SK-N-DZ (cell line): ENCODE measurements at regions not wholly inside any gene's neighbourhood (a gene's known extent, or its start where the extent isn't known, plus 50 kb on each side); places are given as distances from the start of the nearest gene placed in this dataset.
"Not testable (repeated sequence)": the region's sequence is repeated elsewhere in the genome, so short reads cannot be mapped to it uniquely, and the experiment has no call there.

Experiments
- DNase-seq: peaks from one replicate; pipeline ENCODE4 v3.0.0-alpha.2; 2015; ENCODE audit warnings: low spot score

DNA sequence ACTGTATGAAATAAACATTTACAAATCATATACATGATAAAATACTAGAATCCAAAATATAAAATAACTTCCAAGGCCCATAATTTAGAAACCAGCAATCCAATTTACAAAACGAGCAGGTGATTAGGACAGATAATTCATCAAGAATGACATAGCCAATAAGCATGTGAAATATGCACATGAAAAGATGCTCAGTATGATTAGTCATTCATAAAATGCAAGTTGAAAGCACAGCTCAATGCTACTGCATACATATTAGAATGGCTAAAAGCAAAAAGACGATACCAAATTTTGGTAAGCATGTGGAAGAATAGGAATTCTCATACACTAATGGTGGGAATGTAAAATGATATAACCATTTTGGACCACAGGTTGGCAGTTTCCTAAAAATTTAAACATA lies 837.2 kb upstream of the MIR17HG start:
- DNase-seq = no peak

DNA sequence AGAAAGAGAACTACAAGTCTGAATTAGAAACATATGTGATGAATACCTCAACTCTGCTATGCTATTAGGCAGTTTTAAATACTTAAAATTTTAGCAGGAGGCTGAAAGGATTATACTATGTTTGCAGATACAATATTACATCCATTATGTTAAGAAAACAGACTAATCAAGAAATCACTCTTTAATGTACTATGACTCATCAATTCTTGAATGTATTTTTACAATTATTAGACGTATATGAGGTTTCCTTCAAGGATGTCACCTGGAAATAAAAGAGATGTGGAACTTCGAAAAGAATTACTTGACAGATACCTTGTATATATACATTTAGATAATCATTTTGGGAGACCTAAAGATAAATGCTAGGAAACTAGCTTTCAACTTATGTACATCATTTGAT lies 835.6 kb upstream of the MIR17HG start:
- DNase-seq = no peak

DNA sequence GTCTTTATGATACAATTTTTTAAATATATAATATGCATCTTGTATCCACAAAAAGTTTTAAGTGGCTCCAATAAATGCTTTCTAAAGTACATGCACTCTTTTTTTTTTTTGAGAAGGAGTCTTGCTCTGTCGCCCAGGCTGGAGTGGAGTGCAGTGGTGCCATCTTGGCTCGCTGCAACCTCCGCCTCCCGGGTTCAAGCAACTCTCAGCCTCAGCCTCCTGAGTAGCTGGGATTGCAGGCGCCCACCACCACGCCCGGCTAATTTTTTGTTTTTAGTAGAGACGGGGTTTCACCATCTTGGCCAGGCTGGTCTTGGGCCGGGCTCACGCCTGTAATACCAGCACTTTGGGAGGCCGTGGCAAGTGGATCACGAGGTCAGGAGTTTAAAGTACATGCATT lies 832.8 kb upstream of the MIR17HG start:
- not testable (repeated sequence) for DNase-seq

DNA sequence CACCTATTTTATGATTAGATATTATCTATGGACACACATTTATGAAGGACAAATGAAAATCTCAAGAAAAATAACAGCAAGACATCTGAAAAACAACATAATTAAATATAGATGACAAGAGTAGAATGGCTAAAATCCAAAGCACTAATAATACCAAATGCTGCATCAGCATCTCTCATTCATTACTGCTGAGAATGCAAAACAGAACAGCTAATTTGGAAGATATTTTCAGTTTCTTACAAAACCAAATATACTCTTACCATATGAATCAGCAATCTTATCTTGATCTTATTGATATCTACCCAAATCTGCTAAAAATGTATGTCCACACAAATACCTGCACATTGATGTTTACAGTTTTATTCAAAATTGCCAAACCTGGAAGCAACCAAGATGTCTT lies 829.1 kb upstream of the MIR17HG start:
- DNase-seq = no peak

DNA sequence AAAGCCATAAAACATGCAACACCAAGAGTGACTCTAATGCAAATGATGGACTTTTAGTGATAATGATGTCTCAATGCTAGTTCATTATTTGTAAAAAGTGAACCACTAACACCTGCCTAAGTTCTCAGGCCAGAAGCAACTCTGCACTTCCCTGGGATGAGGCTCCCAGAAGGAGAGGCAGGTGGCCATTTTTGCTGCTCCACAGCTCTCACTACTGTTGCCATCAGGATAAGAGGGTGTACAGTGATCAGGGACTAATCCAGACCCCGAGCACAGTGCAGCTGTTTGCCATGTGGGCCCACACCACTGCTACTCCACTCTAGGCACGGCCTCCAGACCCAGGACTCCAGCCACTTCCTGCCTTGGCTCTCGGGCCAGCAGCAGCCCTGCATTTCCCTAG lies 828.3 kb upstream of the MIR17HG start:
- no peak for DNase-seq

DNA sequence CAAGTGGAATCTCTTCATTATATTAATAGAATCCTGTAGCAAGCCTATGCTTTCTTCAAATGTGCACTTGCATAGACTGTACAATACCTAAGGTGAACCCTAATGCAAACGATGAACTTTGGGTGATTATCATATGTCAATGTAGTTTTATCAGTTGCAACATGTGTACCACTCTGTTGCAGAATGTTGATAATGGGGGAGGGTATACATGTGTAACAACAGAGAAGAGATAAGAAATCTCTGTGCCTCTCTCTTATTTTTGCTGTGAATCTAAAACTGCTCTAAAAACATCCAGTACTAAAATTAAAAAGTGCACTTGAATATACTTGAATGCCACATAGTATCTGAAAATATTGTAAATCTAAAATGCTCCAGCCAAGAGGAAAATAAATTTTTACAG lies 820.8 kb upstream of the MIR17HG start:
- DNase-seq = no peak

DNA sequence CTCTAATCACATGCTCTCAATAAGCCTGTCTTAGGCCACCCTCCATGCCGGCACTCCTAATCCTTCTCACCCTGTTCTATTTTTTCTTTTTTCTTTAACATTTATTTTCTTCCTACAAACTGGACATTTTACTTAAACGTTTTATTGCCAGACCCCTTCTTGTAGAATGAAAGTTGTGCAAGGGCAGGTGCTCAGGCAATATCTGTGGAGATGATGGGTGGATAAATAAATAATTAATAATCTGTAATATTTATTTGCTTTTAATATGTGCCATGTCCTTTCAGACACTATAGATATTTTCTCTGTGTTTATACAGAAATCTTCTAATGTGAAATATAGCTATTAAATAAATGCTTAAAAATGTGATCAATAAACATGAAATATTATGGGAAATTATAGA lies 815.7 kb upstream of the MIR17HG start:
- no peak for DNase-seq

DNA sequence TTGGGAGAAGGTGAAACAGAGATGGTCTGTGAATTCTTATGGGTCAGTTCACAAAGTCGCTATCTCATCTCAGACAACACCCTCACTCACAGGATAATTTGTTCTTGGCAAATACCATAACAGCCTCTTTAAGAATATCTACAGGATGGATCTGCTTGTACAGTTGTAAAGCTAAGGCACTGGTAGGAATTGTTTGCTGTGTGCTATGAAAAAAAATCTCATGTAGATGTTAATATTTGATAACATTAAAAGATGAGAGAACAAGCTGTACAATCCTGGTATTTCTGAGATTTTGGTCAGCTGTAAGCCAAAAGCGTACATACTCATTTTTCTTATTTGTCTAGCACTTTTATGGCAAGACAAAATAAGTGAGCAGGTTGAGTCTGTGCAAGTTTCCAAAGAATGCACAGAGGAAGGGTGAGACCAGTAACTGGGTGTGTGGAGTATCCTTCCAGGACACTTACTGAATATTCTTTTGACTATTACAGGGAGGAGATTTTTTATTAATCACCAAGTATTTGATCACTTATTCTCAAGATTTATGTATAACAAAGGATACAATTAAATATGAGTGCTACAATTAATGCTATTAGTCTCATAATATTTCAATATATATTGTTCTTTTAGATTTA lies 814.5 kb upstream of the MIR17HG start:
- no peak for DNase-seq

DNA sequence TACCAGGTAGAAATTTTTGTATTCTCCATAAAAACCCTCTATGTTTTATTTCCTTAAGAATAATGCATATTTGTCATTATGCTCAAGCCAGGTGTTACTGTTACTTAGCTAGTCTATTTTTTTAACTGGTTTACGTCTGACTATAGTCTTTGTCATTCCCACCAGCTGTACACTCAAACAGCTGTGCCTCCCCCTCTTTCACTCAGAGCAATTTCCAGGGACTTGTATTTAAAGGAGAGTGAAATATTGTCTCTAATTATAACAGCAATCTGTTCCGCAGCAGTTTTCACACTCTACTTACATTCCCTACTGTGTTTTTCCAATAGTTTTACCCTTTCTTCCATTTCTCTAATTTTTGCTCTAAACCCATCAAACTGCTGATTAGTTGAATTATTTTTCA lies 813.6 kb upstream of the MIR17HG start:
- no peak for DNase-seq

DNA sequence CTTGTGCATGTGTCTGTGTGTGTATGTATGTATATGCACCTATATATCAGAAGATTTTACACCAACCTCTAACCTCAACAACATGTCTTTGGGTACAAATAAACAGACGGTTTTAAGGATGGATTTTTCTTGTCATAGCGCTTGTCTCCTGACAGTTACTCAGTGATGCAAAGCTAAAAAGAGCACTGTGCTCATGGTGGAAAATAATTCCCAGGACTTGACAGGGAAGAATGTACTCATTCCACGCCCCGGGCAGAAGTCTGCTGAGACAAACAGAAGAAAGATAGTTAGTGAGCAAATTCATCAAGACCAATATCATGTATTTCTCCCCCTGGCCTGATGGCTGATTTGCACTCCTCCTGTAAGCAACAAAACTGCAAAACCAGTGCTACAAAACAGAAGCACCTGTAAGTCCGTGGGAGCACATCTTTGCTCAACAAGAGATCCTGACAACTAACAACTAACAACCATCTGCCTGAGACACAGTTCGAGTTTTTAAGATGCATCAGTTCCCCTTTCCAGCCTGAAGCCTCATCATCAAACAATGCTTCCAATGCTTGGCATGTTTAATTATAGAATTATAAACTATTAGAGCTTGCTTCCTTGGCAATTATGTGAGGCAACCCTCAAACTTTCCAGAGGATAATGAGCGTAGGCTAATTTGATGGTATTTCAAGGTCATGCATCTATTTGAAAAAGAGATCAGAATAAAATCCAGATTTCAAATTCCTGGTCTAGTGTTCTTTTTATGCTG lies 812.7 kb upstream of the MIR17HG start:
- no peak for DNase-seq

DNA sequence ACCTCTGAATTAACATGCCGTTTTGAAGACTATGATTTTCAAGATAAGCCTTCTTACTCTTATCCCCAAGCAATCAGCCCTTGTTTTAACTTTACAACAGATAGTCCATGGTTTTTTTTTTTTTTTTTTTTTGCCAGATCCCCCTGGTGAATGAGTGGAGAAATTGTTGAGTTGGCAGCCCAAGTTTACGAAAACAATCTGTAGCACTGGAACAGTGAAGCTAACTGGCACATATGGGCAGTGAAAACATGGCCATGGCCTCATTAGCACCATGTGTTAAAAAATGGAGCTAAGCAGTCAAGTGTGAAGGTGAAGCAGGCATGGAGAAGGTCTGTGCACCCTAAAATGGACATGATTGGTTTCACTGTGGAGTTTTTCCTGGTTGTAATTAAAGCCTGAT lies 812.1 kb upstream of the MIR17HG start:
- no peak for DNase-seq

DNA sequence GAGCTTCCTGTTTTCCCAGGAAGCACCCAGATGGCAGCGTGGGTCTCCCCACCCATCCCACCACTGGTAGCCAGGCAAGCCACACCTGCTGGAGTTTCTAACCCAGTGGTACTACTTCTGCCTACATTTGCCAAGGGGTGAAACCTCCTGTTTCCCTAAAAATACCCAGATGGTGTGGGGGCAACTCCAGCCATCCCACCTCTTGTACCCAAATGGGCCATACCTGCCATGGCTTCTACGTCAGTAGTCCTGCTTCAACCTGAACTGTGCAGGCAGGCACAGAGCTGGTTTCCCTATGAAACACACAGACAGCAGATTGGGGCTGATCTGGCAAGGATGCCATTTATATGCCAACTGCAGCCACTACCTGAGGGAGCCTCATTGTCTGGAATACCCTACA lies 809.4 kb upstream of the MIR17HG start:
- DNase-seq = no peak

DNA sequence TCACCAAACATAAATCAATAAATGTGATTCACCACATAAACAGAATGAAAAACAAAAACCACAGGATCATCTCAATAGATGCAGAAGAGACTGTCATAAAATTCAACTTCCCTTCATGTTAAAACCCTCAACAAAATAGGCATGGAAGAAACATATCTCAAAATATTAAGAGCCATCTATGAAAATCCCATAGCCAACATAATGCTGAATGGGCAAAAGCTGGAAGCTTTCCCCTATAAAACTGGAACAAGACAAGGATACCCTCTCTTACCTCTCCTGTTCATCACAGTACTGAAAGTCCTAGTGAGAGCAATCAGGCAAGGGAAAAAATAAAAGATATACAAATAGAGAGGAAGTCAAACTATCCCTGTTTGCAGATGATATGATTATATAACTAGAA lies 806.1 kb upstream of the MIR17HG start:
- DNase-seq = no peak

DNA sequence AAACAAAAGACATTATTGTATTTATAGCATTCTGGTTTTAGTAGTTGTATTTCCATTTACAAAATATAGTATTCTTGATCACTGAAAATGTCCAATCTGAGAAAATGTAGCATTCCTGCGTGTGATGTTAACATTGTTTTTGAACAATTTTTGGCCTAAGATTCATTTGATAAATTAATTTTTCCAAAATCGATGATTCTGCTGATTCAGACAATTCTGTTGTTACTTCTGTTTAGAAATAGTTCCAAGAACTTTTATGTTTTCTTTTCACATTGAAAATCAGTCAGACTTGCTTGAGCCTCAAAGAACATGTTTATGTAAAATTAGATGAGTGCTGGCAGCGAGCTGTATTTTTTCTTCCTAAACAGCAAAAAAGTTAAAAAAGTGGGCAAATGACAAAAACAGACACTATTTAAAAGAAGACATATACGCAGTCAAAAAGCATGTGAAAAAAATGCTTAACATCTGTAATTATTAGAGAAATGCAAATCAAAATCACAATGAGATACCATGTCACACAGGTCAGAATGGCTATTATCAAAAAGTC lies 804.5 kb upstream of the MIR17HG start:
- DNase-seq = no peak

DNA sequence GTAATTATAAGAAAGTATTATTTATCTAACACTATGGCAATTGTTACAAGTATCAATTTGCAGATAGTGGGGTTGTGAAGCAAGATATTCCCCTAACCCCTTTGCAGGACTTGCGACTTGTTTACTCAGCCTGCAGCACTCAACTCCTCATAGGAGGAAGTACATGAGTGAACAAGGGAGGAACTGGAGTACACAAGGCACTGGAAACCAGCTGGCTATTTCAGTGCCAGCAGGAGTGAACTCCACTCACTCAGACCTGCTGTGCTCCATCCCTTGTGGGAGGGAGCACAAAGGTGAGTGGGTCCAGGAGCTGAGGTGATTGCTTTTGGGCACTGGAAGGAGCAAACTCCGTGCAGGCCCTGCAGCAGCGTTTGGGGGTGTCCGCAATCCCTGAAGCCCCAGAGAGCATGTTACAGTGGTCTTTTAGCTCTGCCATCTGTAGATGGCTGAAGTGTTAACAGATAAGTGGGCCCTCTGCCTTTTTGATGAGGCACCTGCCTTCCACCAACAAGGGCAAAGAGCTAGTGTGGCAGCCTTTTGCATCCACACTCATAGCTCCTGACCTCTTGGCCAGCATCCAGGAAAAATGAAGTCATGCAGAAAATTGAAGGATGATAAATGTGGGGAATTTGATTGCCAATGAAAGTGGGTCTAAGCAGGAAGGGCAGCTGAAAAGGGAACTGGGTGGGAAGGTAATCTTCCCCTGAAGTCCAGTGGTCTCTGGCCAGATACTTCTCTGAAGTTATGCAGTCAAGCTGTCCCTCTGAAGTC lies 802.2 kb upstream of the MIR17HG start:
- DNase-seq = no peak

DNA sequence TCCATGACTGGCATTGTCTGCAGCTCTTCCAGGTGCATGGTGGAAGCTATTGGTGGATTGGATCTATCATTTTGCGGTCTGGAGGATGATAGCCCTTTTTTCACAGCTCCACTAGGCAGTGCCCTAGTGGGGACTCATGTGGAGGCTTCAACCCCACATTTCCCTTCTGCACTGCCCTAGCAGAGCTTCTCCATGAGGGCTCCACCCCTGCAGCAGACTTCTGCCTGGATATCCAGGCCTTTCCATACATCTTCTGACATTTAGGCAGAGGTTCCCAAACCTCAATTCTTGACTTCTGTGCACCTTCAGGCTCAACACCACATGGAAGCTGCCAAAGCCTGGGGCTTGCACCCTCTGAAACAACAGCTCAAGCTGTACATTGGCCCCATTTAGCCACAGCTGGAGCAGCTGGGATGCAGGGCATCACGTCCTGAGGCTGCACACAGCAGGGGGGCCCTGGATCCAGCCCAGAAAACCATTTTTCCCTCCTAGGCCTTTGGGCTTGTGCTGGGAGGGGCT lies 800.2 kb upstream of the MIR17HG start:
- no peak for DNase-seq

DNA sequence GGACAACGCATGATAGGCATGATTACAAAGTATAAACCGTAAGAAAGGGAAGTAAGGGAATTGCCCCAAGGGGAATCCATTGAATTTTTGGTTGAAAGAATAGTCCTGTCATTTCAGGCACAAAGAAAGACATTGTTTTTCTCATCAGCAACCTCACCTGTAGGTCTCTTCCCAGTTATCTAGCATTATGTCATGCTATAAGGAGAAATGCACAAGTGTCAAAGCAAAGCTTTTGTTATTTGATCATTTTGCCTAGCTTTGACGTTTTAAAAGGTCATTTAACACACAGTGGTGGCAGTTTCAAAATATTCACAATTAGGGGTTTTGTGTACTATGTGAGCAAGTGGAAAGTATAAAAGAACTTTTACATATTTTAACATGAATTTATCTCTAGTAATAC lies 796.2 kb upstream of the MIR17HG start:
- DNase-seq = no peak

DNA sequence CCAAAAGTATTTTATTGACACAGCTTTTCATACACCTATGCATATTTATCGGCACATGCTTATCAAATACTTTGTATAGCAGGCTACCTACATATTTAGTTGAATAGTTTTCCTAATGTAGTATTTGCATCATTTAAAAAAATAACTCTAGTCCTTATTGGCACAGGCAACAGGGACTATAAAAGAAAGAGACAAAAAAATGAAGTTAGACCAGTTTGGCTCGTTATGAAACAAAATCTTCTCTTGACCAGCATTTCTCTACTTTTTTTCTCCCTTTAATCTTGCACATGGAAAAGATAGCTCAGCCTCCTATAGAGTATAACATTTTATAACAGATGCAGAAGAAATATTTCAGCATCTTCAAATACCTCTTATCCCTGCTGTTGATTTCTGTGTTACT lies 794.8 kb upstream of the MIR17HG start:
- no peak for DNase-seq

DNA sequence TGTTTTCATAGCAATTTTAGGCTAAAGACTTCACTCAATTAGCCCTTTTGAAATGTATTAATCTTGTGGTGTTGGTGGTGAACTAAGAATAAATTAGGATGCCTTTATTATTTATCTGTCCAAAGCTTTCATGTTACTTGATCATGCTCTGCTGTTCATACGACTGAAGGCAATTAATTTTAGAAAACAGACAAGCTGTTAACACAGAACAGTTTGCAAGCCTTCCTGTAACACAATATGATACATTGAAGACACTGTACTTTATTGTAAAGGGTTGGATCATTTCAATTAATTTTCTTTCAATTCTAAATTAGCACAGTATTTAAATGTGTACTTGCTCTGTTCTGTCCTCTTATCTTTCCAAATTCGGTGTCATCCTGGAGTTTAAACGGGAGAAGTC lies 794.3 kb upstream of the MIR17HG start:
- no peak for DNase-seq

DNA sequence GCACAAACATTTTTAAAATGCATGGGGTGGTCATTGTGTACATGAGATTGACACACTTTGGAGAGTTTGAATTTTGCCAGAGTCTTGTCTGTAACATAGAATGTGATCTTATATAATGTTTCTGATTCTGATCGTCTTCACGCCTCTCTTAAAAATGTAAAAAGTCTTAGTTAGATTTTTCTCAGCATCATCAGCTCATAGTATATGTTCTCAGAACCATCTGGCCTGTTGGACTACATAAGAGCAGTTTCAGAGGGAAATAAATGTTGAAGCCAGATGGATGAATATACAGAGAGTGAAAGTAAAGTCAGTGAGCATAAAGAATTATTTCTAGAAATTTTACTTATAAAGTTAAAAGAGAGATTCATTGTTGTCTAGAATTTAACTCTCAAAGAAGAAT lies 789.9 kb upstream of the MIR17HG start:
- no peak for DNase-seq

DNA sequence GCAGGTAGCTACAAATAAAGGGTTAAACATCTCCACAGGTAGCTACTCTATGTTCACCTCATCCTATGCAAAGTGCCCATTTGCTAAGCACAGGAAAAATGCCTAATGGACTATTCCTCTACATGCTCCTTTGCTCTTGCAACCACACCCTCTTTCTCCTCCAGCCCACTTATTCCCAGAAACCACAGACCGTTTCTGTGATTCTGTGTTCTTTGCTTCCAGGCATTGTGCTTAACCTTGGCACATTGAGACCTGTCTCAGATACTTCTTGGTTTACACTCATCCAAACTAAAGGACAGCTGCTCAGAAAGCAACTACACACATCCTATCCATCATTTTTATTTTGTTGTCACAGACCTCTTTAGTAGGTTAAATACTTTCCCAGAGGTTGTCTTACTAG lies 785.0 kb upstream of the MIR17HG start:
- no peak for DNase-seq

DNA sequence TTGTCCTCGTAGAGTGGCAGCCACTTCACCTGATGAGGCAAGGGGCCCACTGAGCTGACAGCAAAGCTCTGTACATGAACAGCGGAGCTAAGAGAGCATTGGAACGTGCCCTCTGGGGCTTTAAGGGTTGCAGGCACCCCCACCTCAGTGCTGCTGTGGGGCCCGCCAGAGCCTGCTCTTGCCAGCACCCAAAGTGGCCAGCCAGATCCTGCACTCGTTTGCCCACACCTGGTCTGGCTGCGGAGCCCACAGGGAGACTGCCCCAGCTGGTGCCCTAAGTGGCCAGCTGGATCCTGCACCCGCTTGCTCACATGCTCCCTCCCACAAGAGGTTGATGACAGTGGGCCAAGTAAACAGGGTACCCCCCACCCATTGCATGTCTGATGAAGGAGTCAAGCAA lies 783.4 kb upstream of the MIR17HG start:
- no peak for DNase-seq
